ENCODE measurements at regions not wholly inside any gene's neighbourhood (a gene's known extent, or its start where the extent isn't known, plus 50 kb on each side); places are given as distances from the start of the nearest gene placed in this dataset.

GRCh38 chr14:54342806-54343205 lies 54.0 kb upstream of the CDKN3 start:
- TF ChIP-seq POLR2AphosphoS5 (IDR thresholded peaks at IDR 0.05; ENCODE audit: borderline replicate concordance, low read depth, low read length) (no peak), EZH2 (IDR thresholded peaks at IDR 0.05) (no peak), FOXP2 (optimal IDR thresholded peaks at IDR 0.05; ENCODE audit: control extremely low read depth, extremely low read length, insufficient read depth) (no peak)
